ENCODE measurements at regions not wholly inside any gene's neighbourhood (a gene's known extent, or its start where the extent isn't known, plus 50 kb on each side); places are given as distances from the start of the nearest gene placed in this dataset.

GRCh38 chr12:115222220-115222619 is 538.2 kb upstream of the TBX3 start:
- 59% methylated on average over 6 of the region's 6 CpGs for WGBS (ENCODE audit: insufficient coverage, low coverage, low lambda C conversion rate, missing lambda C conversion rate)
- no peaks in the 10 kb centered on the region for H3K27me3 ChIP-seq
- H3K27ac ChIP-seq = no peak overlapping the region
- H3K4me1 ChIP-seq = no peaks in the 10 kb centered on the region
- ATAC-seq (peak in 1 of 4 donors; percentile 35), DNase-seq (no peak)
- no peak overlapping the region for H3K4me3 ChIP-seq
- intact Hi-C loops (cut with DNase I) = no loop called here
- H3K36me3 ChIP-seq = no peaks in the 10 kb centered on the region
- no peaks in the 10 kb centered on the region for H3K9me3 ChIP-seq
- TF ChIP-seq, protein P1, sequence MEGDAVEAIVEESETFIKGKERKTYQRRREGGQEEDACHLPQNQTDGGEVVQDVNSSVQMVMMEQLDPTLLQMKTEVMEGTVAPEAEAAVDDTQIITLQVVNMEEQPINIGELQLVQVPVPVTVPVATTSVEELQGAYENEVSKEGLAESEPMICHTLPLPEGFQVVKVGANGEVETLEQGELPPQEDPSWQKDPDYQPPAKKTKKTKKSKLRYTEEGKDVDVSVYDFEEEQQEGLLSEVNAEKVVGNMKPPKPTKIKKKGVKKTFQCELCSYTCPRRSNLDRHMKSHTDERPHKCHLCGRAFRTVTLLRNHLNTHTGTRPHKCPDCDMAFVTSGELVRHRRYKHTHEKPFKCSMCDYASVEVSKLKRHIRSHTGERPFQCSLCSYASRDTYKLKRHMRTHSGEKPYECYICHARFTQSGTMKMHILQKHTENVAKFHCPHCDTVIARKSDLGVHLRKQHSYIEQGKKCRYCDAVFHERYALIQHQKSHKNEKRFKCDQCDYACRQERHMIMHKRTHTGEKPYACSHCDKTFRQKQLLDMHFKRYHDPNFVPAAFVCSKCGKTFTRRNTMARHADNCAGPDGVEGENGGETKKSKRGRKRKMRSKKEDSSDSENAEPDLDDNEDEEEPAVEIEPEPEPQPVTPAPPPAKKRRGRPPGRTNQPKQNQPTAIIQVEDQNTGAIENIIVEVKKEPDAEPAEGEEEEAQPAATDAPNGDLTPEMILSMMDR (IDR thresholded peaks at IDR 0.05) = peak in 1 of 4 donors; percentile 4
- no peak for TF ChIP-seq POLR2A (IDR thresholded peaks at IDR 0.05)

DNA sequence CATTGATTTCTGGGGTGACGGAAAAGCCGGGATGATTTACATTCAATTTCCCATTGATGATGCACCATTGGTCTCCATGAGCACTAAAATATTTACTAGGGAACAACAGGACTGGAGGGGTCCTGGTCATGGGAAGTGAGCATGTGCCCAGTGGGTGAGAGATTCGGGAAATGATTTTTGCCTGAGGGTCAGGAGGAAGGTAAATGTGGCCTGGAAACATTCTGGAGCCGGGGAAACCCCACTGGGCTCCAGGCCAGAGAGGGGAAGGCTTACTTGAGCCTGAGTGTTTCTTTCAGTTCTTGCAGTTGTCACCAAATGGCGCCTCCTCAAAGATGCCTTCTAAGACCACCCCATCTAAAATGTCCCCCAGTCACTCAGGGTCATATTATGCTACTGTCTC is 532.3 kb upstream of the TBX3 start:
- DNase-seq = no peak
- no peak overlapping the region for H3K4me3 ChIP-seq
- H3K27ac ChIP-seq = no peak overlapping the region
- intact Hi-C loops (cut with DNase I) = no loop called here
- no peaks in the 10 kb centered on the region for H3K27me3 ChIP-seq
- 68% methylated on average over 5 of the region's 5 CpGs for WGBS (ENCODE audit: insufficient coverage, low coverage, low lambda C conversion rate, missing lambda C conversion rate)
- H3K4me1 ChIP-seq = no peaks in the 10 kb centered on the region
- H3K9me3 ChIP-seq = no peaks in the 10 kb centered on the region
- TF ChIP-seq, protein P1 (IDR thresholded peaks at IDR 0.05) = no peak
- TF ChIP-seq POLR2A (IDR thresholded peaks at IDR 0.05) = no peak
- H3K36me3 ChIP-seq = no peaks in the 10 kb centered on the region
- ATAC-seq = no peak

GRCh38 chr12:115215544-115215943 is 531.6 kb upstream of the TBX3 start:
- intact Hi-C loops (cut with DNase I) = no loop called here
- 83% methylated on average over 2 of the region's 3 CpGs for WGBS (ENCODE audit: insufficient coverage, low coverage, low lambda C conversion rate, missing lambda C conversion rate)
- Histone ChIP-seq H3K36me3 (no peaks in the 10 kb centered on the region), H3K4me3 (no peak overlapping the region), H3K27me3 (no peaks in the 10 kb centered on the region), H3K27ac (no peak overlapping the region), H3K9me3 (no peaks in the 10 kb centered on the region), H3K4me1 (no peaks in the 10 kb centered on the region)
- DNase-seq = no peak
- ATAC-seq = no peak
- TF ChIP-seq POLR2A (IDR thresholded peaks at IDR 0.05) = no peak
- TF ChIP-seq, protein P1 (IDR thresholded peaks at IDR 0.05) = no peak

- H3K27ac ChIP-seq = no peak overlapping the region
- DNase-seq = no peak
- TF ChIP-seq, protein P1 (IDR thresholded peaks at IDR 0.05) = no peak
- TF ChIP-seq POLR2A (IDR thresholded peaks at IDR 0.05) = no peak
Observed at GRCh38 chr12:115213538-115214016, 529.6 kb upstream of the TBX3 start.

DNA sequence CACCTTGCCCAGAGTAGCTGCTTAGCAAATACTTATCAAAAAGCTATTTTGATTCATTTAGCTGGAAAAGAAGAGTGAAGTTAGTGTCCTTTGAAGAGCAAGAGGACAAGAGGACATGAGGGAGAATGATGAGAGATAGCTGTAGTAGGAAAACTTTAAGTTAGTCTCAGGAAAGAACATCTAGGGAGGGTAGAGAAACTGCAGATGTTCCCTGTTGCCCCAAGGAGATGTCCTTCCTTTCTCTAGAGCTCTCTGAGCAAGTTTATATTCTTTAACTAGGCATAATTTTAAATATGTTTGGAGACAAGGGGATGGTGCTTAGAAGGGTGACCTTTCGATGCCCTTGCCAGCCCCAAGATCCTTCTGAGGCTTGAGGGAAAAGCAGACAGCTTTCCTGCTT is 529.1 kb upstream of the TBX3 start:
- Histone ChIP-seq H3K9me3 (no peaks in the 10 kb centered on the region), H3K27ac (no peak overlapping the region), H3K27me3 (no peaks in the 10 kb centered on the region), H3K4me3 (no peak overlapping the region), H3K36me3 (no peaks in the 10 kb centered on the region), H3K4me1 (no peaks in the 10 kb centered on the region)
- no peak for TF ChIP-seq POLR2A (IDR thresholded peaks at IDR 0.05)
- TF ChIP-seq, protein P1 (IDR thresholded peaks at IDR 0.05) = no peak
- intact Hi-C loops (cut with DNase I) = no loop called here
- no peak for ATAC-seq
- 60% methylated on average over 1 of the region's 1 CpG for WGBS (ENCODE audit: insufficient coverage, low coverage, low lambda C conversion rate, missing lambda C conversion rate)
- no peak for DNase-seq

More at GRCh38 chr12:115213538-115214016, 529.6 kb upstream of the TBX3 start:
- 30% methylated on average over 2 of the region's 6 CpGs for WGBS (ENCODE audit: insufficient coverage, low coverage, low lambda C conversion rate, missing lambda C conversion rate)
- no peaks in the 10 kb centered on the region for H3K36me3 ChIP-seq
- no peaks in the 10 kb centered on the region for H3K4me1 ChIP-seq
- H3K4me3 ChIP-seq = no peak overlapping the region
- no peak for ATAC-seq
- no peaks in the 10 kb centered on the region for H3K27me3 ChIP-seq
- no peaks in the 10 kb centered on the region for H3K9me3 ChIP-seq
- intact Hi-C loops (cut with DNase I) = no loop called here
